H1 (cell line): ENCODE measurements at regions not wholly inside any gene's neighbourhood (a gene's known extent, or its start where the extent isn't known, plus 50 kb on each side); places are given as distances from the start of the nearest gene placed in this dataset.

Source experiments
- BACH1 ChIP-seq: IDR thresholded peaks from 2 replicates; pipeline ENCODE4 v1.6.1; 2012; ENCODE audit warnings: low read length, improper control_type of control experiment
- SAP30 ChIP-seq: fragments of 300-600 bp; sonication (generic); IDR thresholded peaks from 2 replicates; pipeline ENCODE4 v1.7.1; 2012; ENCODE audit warnings: low read length, moderate library complexity, mild to moderate bottlenecking, inconsistent platforms; ENCODE audit not compliant: insufficient read depth, insufficient replicate concordance
- TF ChIP-seq, protein P1 (sequence below): IDR thresholded peaks from 2 replicates; pipeline ENCODE4 v1.6.1; 2011; ENCODE audit warnings: low read depth, mild to moderate bottlenecking, low read length; ENCODE audit not compliant: insufficient read depth
- TF ChIP-seq, protein P2 (sequence below): fragments of 300-600 bp; sonication (generic); IDR thresholded peaks from 2 replicates; pipeline ENCODE4 v1.7.1; 2012; ENCODE audit warnings: low read length, moderate library complexity, mild to moderate bottlenecking, inconsistent platforms; ENCODE audit not compliant: insufficient replicate concordance
- TF ChIP-seq, protein P3 (sequence below): IDR thresholded peaks from 2 replicates; pipeline ENCODE4 v1.6.1; 2012; ENCODE audit warnings: low read length, inconsistent platforms

DNA sequence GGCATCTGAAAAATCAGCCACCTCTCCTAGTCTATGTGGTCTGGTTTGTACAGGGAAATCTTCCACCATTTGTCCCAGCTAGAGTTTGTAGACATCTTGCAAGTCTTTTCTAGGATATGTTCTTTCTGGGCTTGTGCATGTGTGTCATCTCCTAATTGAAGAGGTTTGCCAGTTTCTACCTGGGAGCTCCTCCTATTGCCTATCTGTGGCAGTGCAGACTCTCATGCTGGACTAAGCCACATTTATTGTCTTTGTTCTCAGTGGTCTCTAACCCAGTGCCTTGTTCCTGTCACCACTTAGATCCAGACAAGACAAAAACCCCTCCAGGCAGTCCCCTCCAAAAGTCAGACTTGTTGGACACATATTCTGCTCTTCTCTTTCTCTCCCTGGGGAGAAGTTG, 72.0 kb upstream of the MRPS9 start (continued):
- TF ChIP-seq, protein P1, sequence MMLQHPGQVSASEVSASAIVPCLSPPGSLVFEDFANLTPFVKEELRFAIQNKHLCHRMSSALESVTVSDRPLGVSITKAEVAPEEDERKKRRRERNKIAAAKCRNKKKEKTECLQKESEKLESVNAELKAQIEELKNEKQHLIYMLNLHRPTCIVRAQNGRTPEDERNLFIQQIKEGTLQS, result no peak
- TF ChIP-seq, protein P2, sequence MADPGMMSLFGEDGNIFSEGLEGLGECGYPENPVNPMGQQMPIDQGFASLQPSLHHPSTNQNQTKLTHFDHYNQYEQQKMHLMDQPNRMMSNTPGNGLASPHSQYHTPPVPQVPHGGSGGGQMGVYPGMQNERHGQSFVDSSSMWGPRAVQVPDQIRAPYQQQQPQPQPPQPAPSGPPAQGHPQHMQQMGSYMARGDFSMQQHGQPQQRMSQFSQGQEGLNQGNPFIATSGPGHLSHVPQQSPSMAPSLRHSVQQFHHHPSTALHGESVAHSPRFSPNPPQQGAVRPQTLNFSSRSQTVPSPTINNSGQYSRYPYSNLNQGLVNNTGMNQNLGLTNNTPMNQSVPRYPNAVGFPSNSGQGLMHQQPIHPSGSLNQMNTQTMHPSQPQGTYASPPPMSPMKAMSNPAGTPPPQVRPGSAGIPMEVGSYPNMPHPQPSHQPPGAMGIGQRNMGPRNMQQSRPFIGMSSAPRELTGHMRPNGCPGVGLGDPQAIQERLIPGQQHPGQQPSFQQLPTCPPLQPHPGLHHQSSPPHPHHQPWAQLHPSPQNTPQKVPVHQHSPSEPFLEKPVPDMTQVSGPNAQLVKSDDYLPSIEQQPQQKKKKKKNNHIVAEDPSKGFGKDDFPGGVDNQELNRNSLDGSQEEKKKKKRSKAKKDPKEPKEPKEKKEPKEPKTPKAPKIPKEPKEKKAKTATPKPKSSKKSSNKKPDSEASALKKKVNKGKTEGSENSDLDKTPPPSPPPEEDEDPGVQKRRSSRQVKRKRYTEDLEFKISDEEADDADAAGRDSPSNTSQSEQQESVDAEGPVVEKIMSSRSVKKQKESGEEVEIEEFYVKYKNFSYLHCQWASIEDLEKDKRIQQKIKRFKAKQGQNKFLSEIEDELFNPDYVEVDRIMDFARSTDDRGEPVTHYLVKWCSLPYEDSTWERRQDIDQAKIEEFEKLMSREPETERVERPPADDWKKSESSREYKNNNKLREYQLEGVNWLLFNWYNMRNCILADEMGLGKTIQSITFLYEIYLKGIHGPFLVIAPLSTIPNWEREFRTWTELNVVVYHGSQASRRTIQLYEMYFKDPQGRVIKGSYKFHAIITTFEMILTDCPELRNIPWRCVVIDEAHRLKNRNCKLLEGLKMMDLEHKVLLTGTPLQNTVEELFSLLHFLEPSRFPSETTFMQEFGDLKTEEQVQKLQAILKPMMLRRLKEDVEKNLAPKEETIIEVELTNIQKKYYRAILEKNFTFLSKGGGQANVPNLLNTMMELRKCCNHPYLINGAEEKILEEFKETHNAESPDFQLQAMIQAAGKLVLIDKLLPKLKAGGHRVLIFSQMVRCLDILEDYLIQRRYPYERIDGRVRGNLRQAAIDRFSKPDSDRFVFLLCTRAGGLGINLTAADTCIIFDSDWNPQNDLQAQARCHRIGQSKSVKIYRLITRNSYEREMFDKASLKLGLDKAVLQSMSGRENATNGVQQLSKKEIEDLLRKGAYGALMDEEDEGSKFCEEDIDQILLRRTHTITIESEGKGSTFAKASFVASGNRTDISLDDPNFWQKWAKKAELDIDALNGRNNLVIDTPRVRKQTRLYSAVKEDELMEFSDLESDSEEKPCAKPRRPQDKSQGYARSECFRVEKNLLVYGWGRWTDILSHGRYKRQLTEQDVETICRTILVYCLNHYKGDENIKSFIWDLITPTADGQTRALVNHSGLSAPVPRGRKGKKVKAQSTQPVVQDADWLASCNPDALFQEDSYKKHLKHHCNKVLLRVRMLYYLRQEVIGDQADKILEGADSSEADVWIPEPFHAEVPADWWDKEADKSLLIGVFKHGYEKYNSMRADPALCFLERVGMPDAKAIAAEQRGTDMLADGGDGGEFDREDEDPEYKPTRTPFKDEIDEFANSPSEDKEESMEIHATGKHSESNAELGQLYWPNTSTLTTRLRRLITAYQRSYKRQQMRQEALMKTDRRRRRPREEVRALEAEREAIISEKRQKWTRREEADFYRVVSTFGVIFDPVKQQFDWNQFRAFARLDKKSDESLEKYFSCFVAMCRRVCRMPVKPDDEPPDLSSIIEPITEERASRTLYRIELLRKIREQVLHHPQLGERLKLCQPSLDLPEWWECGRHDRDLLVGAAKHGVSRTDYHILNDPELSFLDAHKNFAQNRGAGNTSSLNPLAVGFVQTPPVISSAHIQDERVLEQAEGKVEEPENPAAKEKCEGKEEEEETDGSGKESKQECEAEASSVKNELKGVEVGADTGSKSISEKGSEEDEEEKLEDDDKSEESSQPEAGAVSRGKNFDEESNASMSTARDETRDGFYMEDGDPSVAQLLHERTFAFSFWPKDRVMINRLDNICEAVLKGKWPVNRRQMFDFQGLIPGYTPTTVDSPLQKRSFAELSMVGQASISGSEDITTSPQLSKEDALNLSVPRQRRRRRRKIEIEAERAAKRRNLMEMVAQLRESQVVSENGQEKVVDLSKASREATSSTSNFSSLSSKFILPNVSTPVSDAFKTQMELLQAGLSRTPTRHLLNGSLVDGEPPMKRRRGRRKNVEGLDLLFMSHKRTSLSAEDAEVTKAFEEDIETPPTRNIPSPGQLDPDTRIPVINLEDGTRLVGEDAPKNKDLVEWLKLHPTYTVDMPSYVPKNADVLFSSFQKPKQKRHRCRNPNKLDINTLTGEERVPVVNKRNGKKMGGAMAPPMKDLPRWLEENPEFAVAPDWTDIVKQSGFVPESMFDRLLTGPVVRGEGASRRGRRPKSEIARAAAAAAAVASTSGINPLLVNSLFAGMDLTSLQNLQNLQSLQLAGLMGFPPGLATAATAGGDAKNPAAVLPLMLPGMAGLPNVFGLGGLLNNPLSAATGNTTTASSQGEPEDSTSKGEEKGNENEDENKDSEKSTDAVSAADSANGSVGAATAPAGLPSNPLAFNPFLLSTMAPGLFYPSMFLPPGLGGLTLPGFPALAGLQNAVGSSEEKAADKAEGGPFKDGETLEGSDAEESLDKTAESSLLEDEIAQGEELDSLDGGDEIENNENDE, result no peak
- TF ChIP-seq SAP30, result no peak
- TF ChIP-seq BACH1, result no peak
- TF ChIP-seq, protein P3, sequence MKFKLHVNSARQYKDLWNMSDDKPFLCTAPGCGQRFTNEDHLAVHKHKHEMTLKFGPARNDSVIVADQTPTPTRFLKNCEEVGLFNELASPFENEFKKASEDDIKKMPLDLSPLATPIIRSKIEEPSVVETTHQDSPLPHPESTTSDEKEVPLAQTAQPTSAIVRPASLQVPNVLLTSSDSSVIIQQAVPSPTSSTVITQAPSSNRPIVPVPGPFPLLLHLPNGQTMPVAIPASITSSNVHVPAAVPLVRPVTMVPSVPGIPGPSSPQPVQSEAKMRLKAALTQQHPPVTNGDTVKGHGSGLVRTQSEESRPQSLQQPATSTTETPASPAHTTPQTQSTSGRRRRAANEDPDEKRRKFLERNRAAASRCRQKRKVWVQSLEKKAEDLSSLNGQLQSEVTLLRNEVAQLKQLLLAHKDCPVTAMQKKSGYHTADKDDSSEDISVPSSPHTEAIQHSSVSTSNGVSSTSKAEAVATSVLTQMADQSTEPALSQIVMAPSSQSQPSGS, result no peak
